Caco-2 (cell line): ENCODE measurements at regions not wholly inside any gene's neighbourhood (a gene's known extent, or its start where the extent isn't known, plus 50 kb on each side); places are given as distances from the start of the nearest gene placed in this dataset.

Experiments
- BruUV-seq: library from RNA; stranded (reverse); fragments of 400-500 nt; replicated peaks from 2 replicates; lab custom pipeline; 2021; lab: Mats Ljungman, UMichigan
- CTCF ChIA-PET: fragments of 300-600 bp; sonication (Branson Sonifier 250); formaldehyde crosslinking; loops from one replicate; lab custom pipeline; 2022; ENCODE audit warnings: antibody characterized with exemption; lab: Charles Lee
- POLR2A ChIA-PET: fragments of 300-600 bp; sonication (Branson Sonifier 250); formaldehyde crosslinking; loops from one replicate; lab custom pipeline; 2022; ENCODE audit warnings: antibody characterized with exemption; lab: Charles Lee
- DNase-seq, 2 experiments: peaks; one replicate each; pipeline versions ENCODE4 v3.0.0 to v3.0.0-alpha.2; 2020 to 2022
- H3K27me3 ChIP-seq: replicated peaks from 2 replicates; pipeline ENCODE4 v1.6.0; 2011; ENCODE audit warnings: low read length; ENCODE audit not compliant: control insufficient read depth, insufficient read depth
- H3K36me3 ChIP-seq: 2 replicates; pipeline ENCODE4 v1.5.1; 2011; ENCODE audit warnings: low read length; ENCODE audit not compliant: control insufficient read depth, insufficient read depth
- H3K4me1 ChIP-seq: fragments of 250-450 bp; sonication (Bioruptor Pico); 2 replicates; pipeline ENCODE4 v1.5.1; 2020; ENCODE audit warnings: mild to moderate bottlenecking
- H3K4me3 ChIP-seq: 2 replicates; pipeline ENCODE4 v1.5.1; 2011; ENCODE audit warnings: low read depth, mild to moderate bottlenecking, control low read depth, low read length
- H3K9me3 ChIP-seq: fragments of 250-450 bp; sonication (Bioruptor Pico); 2 replicates; pipeline ENCODE4 v1.5.1; 2020; ENCODE audit warnings: mild to moderate bottlenecking, moderate library complexity
- H3K27ac Mint-ChIP-seq: one replicate; pipeline ENCODE4 v1.8.0; 2022; ENCODE audit warnings: mixed read lengths; ENCODE audit not compliant: unreplicated experiment
- H3K27me3 Mint-ChIP-seq: one replicate; pipeline ENCODE4 v1.8.0; 2022; ENCODE audit warnings: mixed read lengths; ENCODE audit not compliant: insufficient read depth, unreplicated experiment
- H3K36me3 Mint-ChIP-seq: one replicate; pipeline ENCODE4 v1.8.0; 2022; ENCODE audit warnings: mild to moderate bottlenecking, mixed read lengths; ENCODE audit not compliant: insufficient read depth, unreplicated experiment
- H3K4me1 Mint-ChIP-seq: one replicate; pipeline ENCODE4 v1.8.0; 2022; ENCODE audit warnings: low read depth, mixed read lengths; ENCODE audit not compliant: unreplicated experiment
- H3K4me3 Mint-ChIP-seq: one replicate; pipeline ENCODE4 v1.8.0; 2022; ENCODE audit warnings: mild to moderate bottlenecking, moderate library complexity, mixed read lengths; ENCODE audit not compliant: unreplicated experiment
- H3K9me3 Mint-ChIP-seq: one replicate; pipeline ENCODE4 v1.8.0; 2022; ENCODE audit warnings: mixed read lengths; ENCODE audit not compliant: unreplicated experiment
- intact Hi-C: fragments of 100-400 bp; cut with micrococcal nuclease; formaldehyde crosslinking; loops from one replicate; pipeline ENCODE4 v1.10.0; 2022; ENCODE audit not compliant: unreplicated experiment
- TF ChIP-seq, protein P1 (sequence below), 2 experiments: fragments of 200-600 bp in 1 of 2; IDR thresholded peaks; 1 replicate in 1 of 2; 2 replicates in 1 of 2; pipeline versions ENCODE4 v1.5.1 to v1.8.0; 2011 to 2022; ENCODE audit warnings: antibody characterized with exemption in 1 of 2, control low read depth in 1 of 2, inconsistent platforms in 1 of 2, low read depth in 1 of 2, low read length in 1 of 2, mild to moderate bottlenecking in 1 of 2, moderate library complexity in 1 of 2; ENCODE audit not compliant: insufficient read depth in 1 of 2, severe bottlenecking in 1 of 2, unreplicated experiment in 1 of 2

DNA sequence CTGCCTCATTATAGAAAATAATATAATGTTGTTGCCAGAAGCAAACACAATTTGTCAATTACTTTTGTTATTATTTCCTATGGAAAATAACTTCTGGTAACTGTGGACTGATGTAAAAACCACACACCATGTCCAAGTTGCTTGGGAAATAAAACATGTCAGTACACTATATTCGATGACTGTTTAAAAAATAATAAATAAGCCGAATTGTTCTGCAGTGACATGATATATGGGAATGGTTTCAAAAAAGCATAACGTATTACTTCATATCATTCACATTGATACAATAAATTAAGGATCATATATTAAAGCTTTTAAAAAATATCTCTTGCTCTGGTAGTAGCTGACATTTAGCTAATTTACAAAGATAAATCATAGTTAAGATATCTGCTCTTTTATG, 2062.1 kb downstream of the PCDH9 start:
- no peaks in the 10 kb centered on the region for H3K9me3 ChIP-seq
- H3K4me1 Mint-ChIP-seq = no peaks in the 10 kb centered on the region
- POLR2A ChIA-PET = no interaction called here

DNA sequence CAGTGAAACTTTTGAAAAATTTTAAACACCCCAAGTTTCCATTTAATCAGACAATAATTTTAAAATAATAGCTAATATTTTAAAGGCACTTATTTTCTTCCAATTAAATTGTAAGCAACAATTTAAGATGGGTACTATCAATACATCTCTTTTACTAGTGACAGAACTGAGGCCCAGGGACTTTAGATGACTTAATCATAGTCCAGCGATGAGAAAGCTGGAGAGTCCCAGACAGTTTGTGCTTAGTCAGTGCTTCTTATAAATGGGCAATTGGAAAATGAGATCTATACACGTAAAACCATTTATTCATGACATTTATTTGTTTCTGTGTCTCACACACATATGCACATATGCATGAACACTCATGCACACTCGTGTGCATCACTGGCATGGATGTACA, 2063.5 kb downstream of the PCDH9 start:
- BruUV-seq = no TSS peak
- H3K4me3 Mint-ChIP-seq = no peak overlapping the region

More for the DNA sequence above, 2062.1 kb downstream of the PCDH9 start:
- H3K36me3 Mint-ChIP-seq = no peaks in the 10 kb centered on the region
- Histone ChIP-seq H3K4me3 (no peak overlapping the region), H3K27me3 (no peaks in the 10 kb centered on the region), H3K36me3 (no peaks in the 10 kb centered on the region), H3K4me1 (no peaks in the 10 kb centered on the region)
- H3K27ac Mint-ChIP-seq = no peak overlapping the region
- no peaks in the 10 kb centered on the region for H3K9me3 Mint-ChIP-seq
- TF ChIP-seq, protein P1, sequence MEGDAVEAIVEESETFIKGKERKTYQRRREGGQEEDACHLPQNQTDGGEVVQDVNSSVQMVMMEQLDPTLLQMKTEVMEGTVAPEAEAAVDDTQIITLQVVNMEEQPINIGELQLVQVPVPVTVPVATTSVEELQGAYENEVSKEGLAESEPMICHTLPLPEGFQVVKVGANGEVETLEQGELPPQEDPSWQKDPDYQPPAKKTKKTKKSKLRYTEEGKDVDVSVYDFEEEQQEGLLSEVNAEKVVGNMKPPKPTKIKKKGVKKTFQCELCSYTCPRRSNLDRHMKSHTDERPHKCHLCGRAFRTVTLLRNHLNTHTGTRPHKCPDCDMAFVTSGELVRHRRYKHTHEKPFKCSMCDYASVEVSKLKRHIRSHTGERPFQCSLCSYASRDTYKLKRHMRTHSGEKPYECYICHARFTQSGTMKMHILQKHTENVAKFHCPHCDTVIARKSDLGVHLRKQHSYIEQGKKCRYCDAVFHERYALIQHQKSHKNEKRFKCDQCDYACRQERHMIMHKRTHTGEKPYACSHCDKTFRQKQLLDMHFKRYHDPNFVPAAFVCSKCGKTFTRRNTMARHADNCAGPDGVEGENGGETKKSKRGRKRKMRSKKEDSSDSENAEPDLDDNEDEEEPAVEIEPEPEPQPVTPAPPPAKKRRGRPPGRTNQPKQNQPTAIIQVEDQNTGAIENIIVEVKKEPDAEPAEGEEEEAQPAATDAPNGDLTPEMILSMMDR (IDR thresholded peaks at IDR 0.05; ENCODE audit: insufficient read depth in 1 of 2, low read depth in 1 of 2, low read length in 1 of 2, severe bottlenecking in 1 of 2, unreplicated experiment in 1 of 2) = no peak
- CTCF ChIA-PET = no interaction called here
- no peaks in the 10 kb centered on the region for H3K27me3 Mint-ChIP-seq
- DNase-seq = no peak
- H3K4me3 Mint-ChIP-seq = no peak overlapping the region
- intact Hi-C loops = loop anchor here (1.0 kb wide), 1 partner anchor 37 kb away; no protein-coding TSS in a partner anchor
- no TSS peak for BruUV-seq

GRCh38 chr13:65159803-65160202, 2070.3 kb downstream of the PCDH9 start:
- Histone ChIP-seq H3K36me3 (no peaks in the 10 kb centered on the region), H3K27me3 (no peaks in the 10 kb centered on the region), H3K4me1 (no peaks in the 10 kb centered on the region), H3K4me3 (no peak overlapping the region), H3K9me3 (no peaks in the 10 kb centered on the region)
- H3K4me3 Mint-ChIP-seq = no peak overlapping the region
- TF ChIP-seq, protein P1 (IDR thresholded peaks at IDR 0.05; ENCODE audit: insufficient read depth in 1 of 2, low read depth in 1 of 2, low read length in 1 of 2, severe bottlenecking in 1 of 2, unreplicated experiment in 1 of 2) = no peak
- H3K4me1 Mint-ChIP-seq = no peaks in the 10 kb centered on the region
- no peaks in the 10 kb centered on the region for H3K9me3 Mint-ChIP-seq
- no peak overlapping the region for H3K27ac Mint-ChIP-seq
- intact Hi-C loops = no loop called here
- ChIA-PET POLR2A (no interaction called here), CTCF (no interaction called here)
- no TSS peak for BruUV-seq
- H3K27me3 Mint-ChIP-seq = no peaks in the 10 kb centered on the region
- H3K36me3 Mint-ChIP-seq = no peaks in the 10 kb centered on the region
- DNase-seq = no peak

More for the DNA sequence above, 2063.5 kb downstream of the PCDH9 start:
- TF ChIP-seq, protein P1 (IDR thresholded peaks at IDR 0.05; ENCODE audit: insufficient read depth in 1 of 2, low read depth in 1 of 2, low read length in 1 of 2, severe bottlenecking in 1 of 2, unreplicated experiment in 1 of 2) = no peak
- Mint-ChIP-seq H3K4me1 (no peaks in the 10 kb centered on the region), H3K36me3 (no peaks in the 10 kb centered on the region), H3K9me3 (no peaks in the 10 kb centered on the region), H3K27me3 (no peaks in the 10 kb centered on the region), H3K27ac (no peak overlapping the region)
- no peaks in the 10 kb centered on the region for H3K4me1 ChIP-seq
- ChIA-PET POLR2A (no interaction called here), CTCF (no interaction called here)
- H3K4me3 ChIP-seq = no peak overlapping the region
- no peaks in the 10 kb centered on the region for H3K36me3 ChIP-seq
- no peak for DNase-seq
- intact Hi-C loops = no loop called here
- H3K9me3 ChIP-seq = no peaks in the 10 kb centered on the region
- H3K27me3 ChIP-seq = no peaks in the 10 kb centered on the region
